HepG2 (cell line): ENCODE measurements at regions not wholly inside any gene's neighbourhood (a gene's known extent, or its start where the extent isn't known, plus 50 kb on each side); places are given as distances from the start of the nearest gene placed in this dataset.

Experiments
- ATAC-seq: fragments of 200-7000 bp; cut with Tn5 transposase; 3 replicates; pipeline ENCODE4 v1.9.1; 2020; ENCODE audit warnings: mild to moderate bottlenecking, moderate library complexity
- BruUV-seq: library from RNA; stranded (reverse); fragments of 400-500 nt; replicated peaks from 2 replicates; lab custom pipeline; 2021; lab: Mats Ljungman, UMichigan
- CTCF ChIA-PET: fragments of 300-600 bp; formaldehyde crosslinking; extraction: SDS; loops from one replicate; lab custom pipeline; 2021; ENCODE audit warnings: low total read pairs, inconsistent platforms, low intra/inter-chr PET ratio; lab: Yijun Ruan, JAX
- POLR2A ChIA-PET: fragments of 350-600 bp; sonication (Branson Sonifier 250); formaldehyde crosslinking; loops from one replicate; lab custom pipeline; 2020; ENCODE audit warnings: antibody characterized with exemption, inconsistent platforms; lab: Yijun Ruan, JAX
- DNase-seq: peaks from one replicate; pipeline ENCODE4 v3.0.0-alpha.2; 2015; ENCODE audit warnings: low spot score
- FAIRE-seq: peaks from 3 replicates; lab custom pipeline; 2011; peaks lifted over from hg19 to GRCh38; lab: Jason Lieb, UNC
- H2AFZ ChIP-seq: one replicate; pipeline ENCODE4 v1.6.1; 2011; ENCODE audit warnings: low read length, inconsistent platforms
- H3K27ac ChIP-seq: fragments of 300-600 bp; 3 replicates; pipeline ENCODE4 v1.8.0; 2011; ENCODE audit warnings: mixed run types, mild to moderate bottlenecking, mixed read lengths, low read length, inconsistent platforms; ENCODE audit not compliant: insufficient read depth; ENCODE audit errors: extremely low read length
- H3K27me3 ChIP-seq, 2 experiments: fragments of 200-600 bp in 1 of 2; 2 replicates in 1 of 2; 3 replicates in 1 of 2; pipeline versions ENCODE4 v1.6.0 to v1.8.0; 2011; ENCODE audit warnings: low read length in 2 of 2, mild to moderate bottlenecking in 2 of 2, moderate library complexity in 2 of 2, inconsistent platforms in 1 of 2; ENCODE audit not compliant: insufficient read depth in 2 of 2, control insufficient read depth in 1 of 2
- H3K36me3 ChIP-seq, 2 experiments: fragments of 200-600 bp in 1 of 2; replicated peaks in 1 of 2; 2 replicates in 1 of 2; 3 replicates in 1 of 2; pipeline versions ENCODE4 v1.5.1 to v1.8.0; 2011; ENCODE audit warnings: low read length in 2 of 2, inconsistent platforms in 1 of 2; ENCODE audit not compliant: insufficient read depth in 2 of 2, control insufficient read depth in 1 of 2
- H3K4me1 ChIP-seq: 2 replicates; pipeline ENCODE4 v1.5.1; 2012; ENCODE audit warnings: low read length, inconsistent platforms; ENCODE audit not compliant: insufficient read depth
- H3K4me2 ChIP-seq: 2 replicates; pipeline ENCODE4 v1.6.0; 2011; ENCODE audit warnings: low read depth, low read length, inconsistent platforms
- H3K4me3 ChIP-seq, 3 experiments: fragments of 200-600 bp in 1 of 3; sonication (generic), shearing (Covaris generic) in 1 of 3; replicated peaks in 1 of 3; 2 replicates each; pipeline ENCODE4 v1.5.1; 2011 to 2016; ENCODE audit warnings: low read length in 3 of 3, inconsistent platforms in 2 of 3, low read depth in 2 of 3, mild to moderate bottlenecking in 2 of 3, control low read depth in 1 of 3, mixed read lengths in 1 of 3; ENCODE audit not compliant: insufficient read depth in 1 of 3
- H3K79me2 ChIP-seq: one replicate; pipeline ENCODE4 v1.6.1; 2011; ENCODE audit warnings: low read length, inconsistent platforms; ENCODE audit not compliant: insufficient read depth
- H3K9ac ChIP-seq: 2 replicates; pipeline ENCODE4 v1.6.0; 2011; ENCODE audit warnings: mild to moderate bottlenecking, low read depth, low read length, inconsistent platforms; ENCODE audit not compliant: insufficient read depth
- H3K9me3 ChIP-seq: 2 replicates; pipeline ENCODE4 v1.5.1; 2012; ENCODE audit warnings: mild to moderate bottlenecking, low read length
- H4K20me1 ChIP-seq: 2 replicates; pipeline ENCODE4 v1.6.0; 2011; ENCODE audit warnings: inconsistent platforms, mild to moderate bottlenecking, low read length, moderate library complexity; ENCODE audit not compliant: insufficient read depth
- DPF2 ChIP-seq: sonication (generic); formaldehyde crosslinking; IDR thresholded peaks from 2 replicates; pipeline ENCODE4 v1.4.0; 2020; ENCODE audit warnings: mild to moderate bottlenecking, low read depth, missing genetic modification reagents, borderline replicate concordance
- DR1 ChIP-seq: sonication (generic); formaldehyde crosslinking; IDR thresholded peaks from 2 replicates; pipeline ENCODE4 v1.8.0; 2021; ENCODE audit warnings: mild to moderate bottlenecking, missing genetic modification reagents, inconsistent platforms
- HOXA9 ChIP-seq: sonication (generic); formaldehyde crosslinking; IDR thresholded peaks from 2 replicates; pipeline ENCODE4 v1.8.1; 2022; ENCODE audit warnings: missing genetic modification reagents, mild to moderate bottlenecking, moderate library complexity, borderline replicate concordance
- MNT ChIP-seq: fragments of 450-650 bp; IDR thresholded peaks from 2 replicates; pipeline ENCODE4 v1.6.1; 2016
- ZFP1 ChIP-seq: IDR thresholded peaks from 2 replicates; pipeline ENCODE4 v1.6.1; 2016
- ZNF121 ChIP-seq: sonication (generic); formaldehyde crosslinking; IDR thresholded peaks from 2 replicates; pipeline ENCODE4 v1.5.0; 2020; ENCODE audit warnings: mild to moderate bottlenecking, missing genetic modification reagents
- ZNF430 ChIP-seq: sonication (generic); formaldehyde crosslinking; IDR thresholded peaks from 2 replicates; pipeline ENCODE4 v1.9.0; 2021; ENCODE audit warnings: mild to moderate bottlenecking, missing genetic modification reagents
- ZNF674 ChIP-seq: sonication (generic); formaldehyde crosslinking; IDR thresholded peaks from 2 replicates; pipeline ENCODE4 v1.5.0; 2020; ENCODE audit warnings: low read depth, mild to moderate bottlenecking, missing genetic modification reagents
- ZNF704 ChIP-seq: sonication (generic); formaldehyde crosslinking; IDR thresholded peaks from 2 replicates; pipeline ENCODE4 v1.8.1; 2023; ENCODE audit warnings: mild to moderate bottlenecking, inconsistent platforms, moderate library complexity, missing genetic modification reagents, borderline replicate concordance
- ZNF747 ChIP-seq: sonication (generic); formaldehyde crosslinking; IDR thresholded peaks from 2 replicates; pipeline ENCODE4 v1.8.1; 2023; ENCODE audit warnings: missing genetic modification reagents, mild to moderate bottlenecking, borderline replicate concordance
- ZNF773 ChIP-seq: sonication (generic); formaldehyde crosslinking; IDR thresholded peaks from 2 replicates; pipeline ENCODE4 v1.4.0; 2020; ENCODE audit warnings: missing genetic modification reagents, borderline replicate concordance
- ZNF780A ChIP-seq: sonication (generic); formaldehyde crosslinking; IDR thresholded peaks from 2 replicates; pipeline ENCODE4 v1.8.0; 2022; ENCODE audit warnings: mild to moderate bottlenecking, missing genetic modification reagents, moderate library complexity
- WGBS: methylation state at CpG from one replicate; pipeline ENCODE4 v1.1.6; 2017; ENCODE audit warnings: low lambda C conversion rate; 5-methylcytosine and 5-hydroxymethylcytosine counted together
- in situ Hi-C: cut with HindIII; loops from 2 replicates; pipeline ENCODE4 v1.10.0; 2017; ENCODE audit warnings: low pct_unique_long_range_greater_than_20kb; ENCODE audit not compliant: extremely low pct_ligation_motif_present
- intact Hi-C: fragments of 100-400 bp; cut with micrococcal nuclease; formaldehyde crosslinking; loops from one replicate; pipeline ENCODE4 v1.10.0; 2022; ENCODE audit not compliant: unreplicated experiment
- TF ChIP-seq, protein P1 (sequence below): sonication (generic); formaldehyde crosslinking; conservative IDR thresholded peaks from 2 replicates; pipeline ENCODE4 v1.4.0; 2020; ENCODE audit warnings: missing genetic modification reagents

- TF ChIP-seq MNT = no peak
- no peak for TF ChIP-seq ZFP1 (CRISPR knock-in tag)
Measured at GRCh38 chr6:4364172-4364571, 228.8 kb upstream of the ECI2 start (continued).

GRCh38 chr6:4363656-4364055 is 228.3 kb upstream of the ECI2 start:
- no peak for DNase-seq
- ChIA-PET CTCF (no interaction called here), POLR2A (no interaction called here)
- Histone ChIP-seq H2AFZ (no peak overlapping the region), H3K9me3 (no peaks in the 10 kb centered on the region), H3K27ac (no peak overlapping the region), H3K79me2 (no peaks in the 10 kb centered on the region), H4K20me1 (no peaks in the 10 kb centered on the region), H3K4me2 (no peak overlapping the region), H3K27me3 (peaks cover 2 to 41% of the 10 kb centered on the region in 2 experiments; a peak in 3 of 5 replicates), H3K36me3 (no peaks in the 10 kb centered on the region), H3K4me1 (0 out of 2 replicates have a peak, but pooled peaks cover 6% of the 10 kb centered on the region), H3K9ac (no peak overlapping the region), H3K4me3 (no peak overlapping the region)
- ATAC-seq = no peak
- in situ Hi-C loops = no loop called here
- intact Hi-C loops = no loop called here
- FAIRE-seq = no peak
- 19% methylated on average over 6 of the region's 6 CpGs for WGBS
- TF ChIP-seq ZNF430 (no peak), ZNF773 (CRISPR knock-in tag) (no peak), ZNF780A (CRISPR knock-in tag) (no peak), DR1 (CRISPR knock-in tag) (no peak)
- no TSS peak for BruUV-seq

DNA sequence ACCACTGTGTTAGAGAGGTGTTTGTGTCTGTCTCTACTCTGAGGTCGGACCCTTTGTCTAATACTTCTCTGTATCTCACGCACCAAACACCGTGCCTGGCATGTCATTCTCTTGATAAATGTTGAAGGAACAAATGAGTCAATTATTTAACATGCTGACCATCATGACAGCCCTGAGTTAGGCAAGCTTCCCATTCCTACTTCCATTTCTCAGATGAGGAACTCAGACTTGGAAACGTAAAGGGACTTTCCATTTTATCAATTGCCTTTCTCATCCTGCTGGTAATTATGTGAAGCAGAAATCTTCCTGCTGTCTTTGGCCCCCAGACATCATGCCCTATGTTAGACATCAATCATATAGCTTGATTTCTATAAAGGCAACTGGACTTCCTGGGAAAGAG is 227.0 kb upstream of the ECI2 start:
- Histone ChIP-seq H3K27me3 (peaks cover 2 to 35% of the 10 kb centered on the region in 2 experiments; a peak in 3 of 5 replicates), H3K79me2 (no peaks in the 10 kb centered on the region), H3K27ac (no peak overlapping the region), H3K4me3 (no peak overlapping the region), H3K4me2 (no peak overlapping the region), H3K9ac (no peak overlapping the region), H2AFZ (no peak overlapping the region), H3K9me3 (no peaks in the 10 kb centered on the region), H4K20me1 (no peaks in the 10 kb centered on the region), H3K4me1 (0 out of 2 replicates have a peak, but pooled peaks cover 10% of the 10 kb centered on the region), H3K36me3 (no peaks in the 10 kb centered on the region)
- POLR2A ChIA-PET = no interaction called here
- CTCF ChIA-PET = no interaction called here
- 14% methylated on average over 4 of the region's 4 CpGs for WGBS
- intact Hi-C loops = no loop called here
- BruUV-seq = no TSS peak
- ATAC-seq (no peak), DNase-seq (no peak), FAIRE-seq (no peak)
- in situ Hi-C loops = no loop called here
- no peak for TF ChIP-seq ZNF674 (CRISPR knock-in tag)
- TF ChIP-seq HOXA9 = no peak
- no peak for TF ChIP-seq ZNF747 (CRISPR knock-in tag)
- TF ChIP-seq, protein P1, sequence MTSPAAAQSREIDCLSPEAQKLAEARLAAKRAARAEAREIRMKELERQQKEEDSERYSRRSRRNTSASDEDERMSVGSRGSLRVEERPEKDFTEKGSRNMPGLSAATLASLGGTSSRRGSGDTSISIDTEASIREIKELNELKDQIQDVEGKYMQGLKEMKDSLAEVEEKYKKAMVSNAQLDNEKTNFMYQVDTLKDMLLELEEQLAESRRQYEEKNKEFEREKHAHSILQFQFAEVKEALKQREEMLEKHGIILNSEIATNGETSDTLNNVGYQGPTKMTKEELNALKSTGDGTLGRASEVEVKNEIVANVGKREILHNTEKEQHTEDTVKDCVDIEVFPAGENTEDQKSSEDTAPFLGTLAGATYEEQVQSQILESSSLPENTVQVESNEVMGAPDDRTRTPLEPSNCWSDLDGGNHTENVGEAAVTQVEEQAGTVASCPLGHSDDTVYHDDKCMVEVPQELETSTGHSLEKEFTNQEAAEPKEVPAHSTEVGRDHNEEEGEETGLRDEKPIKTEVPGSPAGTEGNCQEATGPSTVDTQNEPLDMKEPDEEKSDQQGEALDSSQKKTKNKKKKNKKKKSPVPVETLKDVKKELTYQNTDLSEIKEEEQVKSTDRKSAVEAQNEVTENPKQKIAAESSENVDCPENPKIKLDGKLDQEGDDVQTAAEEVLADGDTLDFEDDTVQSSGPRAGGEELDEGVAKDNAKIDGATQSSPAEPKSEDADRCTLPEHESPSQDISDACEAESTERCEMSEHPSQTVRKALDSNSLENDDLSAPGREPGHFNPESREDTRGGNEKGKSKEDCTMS (CRISPR knock-in tag) = no peak
- TF ChIP-seq DPF2 (CRISPR knock-in tag) = no peak
- no peak for TF ChIP-seq ZNF704 (CRISPR knock-in tag)
- TF ChIP-seq ZNF121 (CRISPR knock-in tag) = no peak
